ENCODE measurements at regions not wholly inside any gene's neighbourhood (a gene's known extent, or its start where the extent isn't known, plus 50 kb on each side); places are given as distances from the start of the nearest gene placed in this dataset.

- no peak overlapping the region for H3K4me3 ChIP-seq
- 39% methylated on average over 1 of the region's 1 CpG for WGBS (ENCODE audit: missing lambda C conversion rate)
- peaks cover 7% of the 10 kb centered on the region; the same call in 1 of the 3 replicates for H3K9me3 ChIP-seq
- POLR2A ChIA-PET: no interaction called here
- ATAC-seq: no peak
- DNase-seq (ENCODE audit: low read depth in 1 of 2, low spot score in 1 of 2): no peak
- no peak for FAIRE-seq
- H3K4me2 ChIP-seq: no peak overlapping the region
- CTCF ChIA-PET: no interaction called here
- H3K27ac ChIP-seq: no peak overlapping the region
- TF ChIP-seq KDM1A (IDR thresholded peaks at IDR 0.05; ENCODE audit: low read depth) (no peak), HOXA7 (CRISPR knock-in tag; IDR thresholded peaks at IDR 0.05) (no peak), EP300 (IDR thresholded peaks at IDR 0.05) (no peak), POLR2A (IDR thresholded peaks at IDR 0.05; ENCODE audit: low read length) (no peak), RFX5 (IDR thresholded peaks at IDR 0.05) (no peak), NR3C1 (IDR thresholded peaks at IDR 0.05) (no peak), ESRRA (IDR thresholded peaks at IDR 0.05; ENCODE audit: borderline replicate concordance, low read length) (no peak)
- no peaks in the 10 kb centered on the region for H3K4me1 ChIP-seq
Measured at GRCh38 chr2:4415810-4416413, 712.5 kb downstream of the DCDC2C start.

GRCh38 chr2:4416431-4416830, 713.1 kb downstream of the DCDC2C start:
- ATAC-seq (no peak), DNase-seq (ENCODE audit: low read depth in 1 of 2, low spot score in 1 of 2) (no peak), FAIRE-seq (no peak)
- TF ChIP-seq KDM5A (IDR thresholded peaks at IDR 0.05) (no peak), NPAS2 (CRISPR knock-in tag; IDR thresholded peaks at IDR 0.05; ENCODE audit: borderline replicate concordance) (no peak), MAZ (IDR thresholded peaks at IDR 0.05; ENCODE audit: borderline replicate concordance, low read depth, low read length) (no peak), BCL3 (IDR thresholded peaks at IDR 0.05) (no peak), MYC (IDR thresholded peaks at IDR 0.05; ENCODE audit: borderline replicate concordance, low read length) (no peak), SREBF2 (IDR thresholded peaks at IDR 0.05) (no peak), CBX2 (IDR thresholded peaks at IDR 0.05; ENCODE audit: borderline replicate concordance, low read depth) (no peak), PBX3 (IDR thresholded peaks at IDR 0.05) (no peak), HEYL (CRISPR knock-in tag; IDR thresholded peaks at IDR 0.05) (no peak), JUN (IDR thresholded peaks at IDR 0.05) (no peak), ZSCAN20 (CRISPR knock-in tag; IDR thresholded peaks at IDR 0.05) (no peak)
- TF ChIP-seq, protein P1, sequence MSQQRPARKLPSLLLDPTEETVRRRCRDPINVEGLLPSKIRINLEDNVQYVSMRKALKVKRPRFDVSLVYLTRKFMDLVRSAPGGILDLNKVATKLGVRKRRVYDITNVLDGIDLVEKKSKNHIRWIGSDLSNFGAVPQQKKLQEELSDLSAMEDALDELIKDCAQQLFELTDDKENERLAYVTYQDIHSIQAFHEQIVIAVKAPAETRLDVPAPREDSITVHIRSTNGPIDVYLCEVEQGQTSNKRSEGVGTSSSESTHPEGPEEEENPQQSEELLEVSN (IDR thresholded peaks at IDR 0.05; ENCODE audit: borderline replicate concordance, low read depth): no peak
- TF ChIP-seq, protein P2, sequence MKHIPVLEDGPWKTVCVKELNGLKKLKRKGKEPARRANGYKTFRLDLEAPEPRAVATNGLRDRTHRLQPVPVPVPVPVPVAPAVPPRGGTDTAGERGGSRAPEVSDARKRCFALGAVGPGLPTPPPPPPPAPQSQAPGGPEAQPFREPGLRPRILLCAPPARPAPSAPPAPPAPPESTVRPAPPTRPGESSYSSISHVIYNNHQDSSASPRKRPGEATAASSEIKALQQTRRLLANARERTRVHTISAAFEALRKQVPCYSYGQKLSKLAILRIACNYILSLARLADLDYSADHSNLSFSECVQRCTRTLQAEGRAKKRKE (CRISPR knock-in tag; IDR thresholded peaks at IDR 0.05; ENCODE audit: low read depth): no peak
- Histone ChIP-seq H3K27ac (no peak overlapping the region), H3K4me3 (no peak overlapping the region), H3K4me2 (no peak overlapping the region), H3K9me3 (peaks cover 7% of the 10 kb centered on the region; the same call in 1 of the 3 replicates), H3K4me1 (no peaks in the 10 kb centered on the region)
- POLR2A ChIA-PET: no interaction called here
- 5% methylated on average over 4 of the region's 4 CpGs for WGBS (ENCODE audit: missing lambda C conversion rate)
- CTCF ChIA-PET: no interaction called here

- no peak for DNase-seq (ENCODE audit: low read depth in 1 of 2, low spot score in 1 of 2)
- ATAC-seq: no peak
- H3K27ac ChIP-seq: no peak overlapping the region
- WGBS (ENCODE audit: missing lambda C conversion rate): 40% methylated on average over 6 of the region's 6 CpGs
- FAIRE-seq: no peak
- no peak overlapping the region for H3K4me3 ChIP-seq
- no peak overlapping the region for H3K4me2 ChIP-seq
- CTCF ChIA-PET: no interaction called here
- no peaks in the 10 kb centered on the region for H3K4me1 ChIP-seq
- peaks cover 3% of the 10 kb centered on the region; the same call in 1 of the 3 replicates for H3K9me3 ChIP-seq
- no peak for TF ChIP-seq HOXB13 (CRISPR knock-in tag; IDR thresholded peaks at IDR 0.05; ENCODE audit: low read depth)
- no peak for TF ChIP-seq ZSCAN20 (CRISPR knock-in tag; IDR thresholded peaks at IDR 0.05)
- TF ChIP-seq CEBPB (IDR thresholded peaks at IDR 0.05): no peak
- no peak for TF ChIP-seq HOXB5 (CRISPR knock-in tag; IDR thresholded peaks at IDR 0.05)
- TF ChIP-seq ZFP36 (IDR thresholded peaks at IDR 0.05; ENCODE audit: borderline replicate concordance, partially characterized antibody): no peak
- TF ChIP-seq ZC3H11A (IDR thresholded peaks at IDR 0.05): no peak
- no peak for TF ChIP-seq NFE2L2 (conservative IDR thresholded peaks at IDR 0.05; ENCODE audit: low read length)
- no peak for TF ChIP-seq CHD2 (IDR thresholded peaks at IDR 0.05; ENCODE audit: low read length, partially characterized antibody)
- POLR2A ChIA-PET: no interaction called here
Measured at GRCh38 chr2:4417771-4418170, 714.4 kb downstream of the DCDC2C start.
